H9 (cell line): ENCODE measurements at regions not wholly inside any gene's neighbourhood (a gene's known extent, or its start where the extent isn't known, plus 50 kb on each side); places are given as distances from the start of the nearest gene placed in this dataset.

Experiments
- DNase-seq: peaks from one replicate; pipeline ENCODE4 v3.0.0-alpha.2; 2017
- H2AFZ ChIP-seq: one replicate; pipeline ENCODE4 v1.6.1; 2013; ENCODE audit warnings: mild to moderate bottlenecking, low read length, control low read depth, moderate library complexity
- H2AK5ac ChIP-seq: 2 replicates; pipeline ENCODE4 v1.6.1; 2013; ENCODE audit warnings: low read length, control low read depth, mixed read lengths; ENCODE audit not compliant: insufficient read length
- H2BK120ac ChIP-seq: one replicate; pipeline ENCODE4 v1.6.1; 2013; ENCODE audit warnings: low read depth, mild to moderate bottlenecking, low read length, control low read depth, inconsistent platforms; ENCODE audit not compliant: poor library complexity, severe bottlenecking
- H2BK12ac ChIP-seq: 2 replicates; pipeline ENCODE4 v1.6.1; 2013; ENCODE audit warnings: low read length, control low read depth, mixed read lengths, low read depth; ENCODE audit not compliant: insufficient read length
- H2BK15ac ChIP-seq: 2 replicates; pipeline ENCODE4 v1.6.1; 2013; ENCODE audit warnings: low read depth, low read length, control low read depth
- H2BK20ac ChIP-seq: one replicate; pipeline ENCODE4 v1.6.1; 2013; ENCODE audit warnings: low read depth, mild to moderate bottlenecking, low read length, control low read depth, inconsistent platforms; ENCODE audit not compliant: poor library complexity, severe bottlenecking
- H2BK5ac ChIP-seq: 2 replicates; pipeline ENCODE4 v1.6.1; 2013; ENCODE audit warnings: low read length, control low read depth, mixed read lengths; ENCODE audit not compliant: insufficient read length
- H3K14ac ChIP-seq: 2 replicates; pipeline ENCODE4 v1.6.1; 2013; ENCODE audit warnings: low read length, control low read depth; ENCODE audit not compliant: insufficient read depth
- H3K18ac ChIP-seq: 2 replicates; pipeline ENCODE4 v1.6.1; 2013; ENCODE audit warnings: low read depth, mild to moderate bottlenecking, mixed read lengths, low read length, control low read depth; ENCODE audit not compliant: insufficient read length
- H3K23ac ChIP-seq: 2 replicates; pipeline ENCODE4 v1.6.1; 2013; ENCODE audit warnings: low read length, control low read depth, mixed read lengths, low read depth; ENCODE audit not compliant: insufficient read length
- H3K23me2 ChIP-seq: 2 replicates; pipeline ENCODE4 v1.6.1; 2013; ENCODE audit warnings: low read depth, mild to moderate bottlenecking, mixed read lengths, low read length, control low read depth; ENCODE audit not compliant: insufficient read length, poor library complexity, severe bottlenecking
- H3K27ac ChIP-seq: 2 replicates; pipeline ENCODE4 v1.5.1; 2013; ENCODE audit warnings: low read length, control low read depth, mixed read lengths, low read depth; ENCODE audit not compliant: insufficient read length
- H3K27me3 ChIP-seq: 2 replicates; pipeline ENCODE4 v1.6.1; 2013; ENCODE audit warnings: low read length, control low read depth, inconsistent platforms; ENCODE audit not compliant: insufficient read depth
- H3K4ac ChIP-seq: 2 replicates; pipeline ENCODE4 v1.6.1; 2013; ENCODE audit warnings: low read depth, mild to moderate bottlenecking, control low read depth, inconsistent platforms, low read length, moderate library complexity
- H3K4me1 ChIP-seq: 2 replicates; pipeline ENCODE4 v1.6.1; 2013; ENCODE audit warnings: low read length, control low read depth, inconsistent platforms; ENCODE audit not compliant: insufficient read depth
- H3K4me2 ChIP-seq: 2 replicates; pipeline ENCODE4 v1.6.1; 2013; ENCODE audit warnings: low read length, control low read depth, mixed read lengths; ENCODE audit not compliant: insufficient read length, insufficient read depth
- H3K56ac ChIP-seq: 2 replicates; pipeline ENCODE4 v1.6.1; 2013; ENCODE audit warnings: low read depth, mild to moderate bottlenecking, mixed read lengths, low read length, control low read depth; ENCODE audit not compliant: insufficient read length
- H3K79me1 ChIP-seq: 2 replicates; pipeline ENCODE4 v1.6.1; 2013; ENCODE audit warnings: low read depth, mild to moderate bottlenecking, moderate library complexity, low read length, control low read depth, inconsistent platforms; ENCODE audit not compliant: insufficient read depth, poor library complexity, severe bottlenecking
- H3K79me2 ChIP-seq: 2 replicates; pipeline ENCODE4 v1.6.1; 2013; ENCODE audit warnings: low read length, control low read depth, inconsistent platforms; ENCODE audit not compliant: insufficient read depth
- H3K9ac ChIP-seq: 2 replicates; pipeline ENCODE4 v1.6.1; 2013; ENCODE audit warnings: low read length, control low read depth, mixed read lengths; ENCODE audit not compliant: insufficient read length; ENCODE audit errors: extremely low read depth
- H3K9me3 ChIP-seq: one replicate; pipeline ENCODE4 v1.6.1; 2013; ENCODE audit warnings: low read depth, low read length, inconsistent platforms; ENCODE audit not compliant: control insufficient read depth
- H3T11ph ChIP-seq: one replicate; pipeline ENCODE4 v1.6.1; 2013; ENCODE audit warnings: mild to moderate bottlenecking, low read length, control low read depth, inconsistent platforms
- H4K20me1 ChIP-seq: one replicate; pipeline ENCODE4 v1.6.1; 2013; ENCODE audit not compliant: control insufficient read depth, insufficient read length, insufficient read depth
- H4K5ac ChIP-seq: 2 replicates; pipeline ENCODE4 v1.6.1; 2013; ENCODE audit warnings: low read depth, mild to moderate bottlenecking, mixed read lengths, low read length, control low read depth; ENCODE audit not compliant: insufficient read length
- H4K8ac ChIP-seq: replicated peaks from 2 replicates; pipeline ENCODE4 v1.6.1; 2013; ENCODE audit warnings: low read length, control low read depth, mixed read lengths, low read depth; ENCODE audit not compliant: insufficient read length
- H4K91ac ChIP-seq: 2 replicates; pipeline ENCODE4 v1.6.1; 2013; ENCODE audit warnings: low read depth, mild to moderate bottlenecking, moderate library complexity, mixed read lengths, low read length, control low read depth; ENCODE audit not compliant: insufficient read length
- H3K27ac Mint-ChIP-seq, 3 experiments: 2 replicates in 2 of 3; 3 replicates in 1 of 3; pipeline ENCODE4 v1.8.0; 2020 to 2021; ENCODE audit warnings: mixed read lengths in 3 of 3, mild to moderate bottlenecking in 1 of 3, moderate library complexity in 1 of 3
- H3K27me3 Mint-ChIP-seq: 2 replicates; pipeline ENCODE4 v1.8.0; 2021; ENCODE audit warnings: low read depth, mild to moderate bottlenecking, moderate library complexity, mixed read lengths
- H3K36me3 Mint-ChIP-seq, 3 experiments: 2 replicates in 2 of 3; 3 replicates in 1 of 3; pipeline ENCODE4 v1.8.0; 2020 to 2021; ENCODE audit warnings: low read depth in 3 of 3, mixed read lengths in 3 of 3; ENCODE audit not compliant: insufficient read depth in 1 of 3
- H3K4me1 Mint-ChIP-seq, 2 experiments: 2 replicates each; pipeline ENCODE4 v1.8.0; 2020; ENCODE audit warnings: mixed read lengths in 2 of 2
- H3K4me3 Mint-ChIP-seq, 2 experiments: 2 replicates in 1 of 2; 3 replicates in 1 of 2; pipeline ENCODE4 v1.8.0; 2020 to 2021; ENCODE audit warnings: mild to moderate bottlenecking in 2 of 2, mixed read lengths in 2 of 2, moderate library complexity in 1 of 2
- H3K9me3 Mint-ChIP-seq, 2 experiments: 2 replicates in 1 of 2; 3 replicates in 1 of 2; pipeline ENCODE4 v1.8.0; 2020; ENCODE audit warnings: mild to moderate bottlenecking in 2 of 2, mixed read lengths in 2 of 2, moderate library complexity in 1 of 2
- CTCF ChIP-seq: fragments of 200-600 bp; sonication (generic); conservative IDR thresholded peaks from 3 replicates; pipeline ENCODE4 v1.8.0; 2021; ENCODE audit warnings: antibody characterized with exemption, mild to moderate bottlenecking
- WGBS: extraction: QIAGEN DNeasy Blood & Tissue Kit; methylation state at CpG from one replicate; pipeline ENCODE4 v1.1.7; 2013; ENCODE audit warnings: missing lambda C conversion rate, low lambda C conversion rate, mixed read lengths; ENCODE audit not compliant: insufficient read length; ENCODE audit errors: extremely low coverage; 5-methylcytosine and 5-hydroxymethylcytosine counted together

GRCh38 chr2:114068438-114068837 lies 178.5 kb downstream of the ACTR3 start:
- Histone ChIP-seq H3K9me3 (no peaks in the 10 kb centered on the region), H3T11ph (no peak overlapping the region), H3K4me1 (no peaks in the 10 kb centered on the region), H4K20me1 (no peaks in the 10 kb centered on the region), H3K56ac (no peak overlapping the region), H3K79me1 (no peaks in the 10 kb centered on the region), H2BK5ac (no peak overlapping the region), H4K5ac (no peak overlapping the region), H3K4ac (no peak overlapping the region), H4K91ac (no peak overlapping the region), H3K23me2 (no peaks in the 10 kb centered on the region), H4K8ac (no peak overlapping the region), H3K4me2 (no peak overlapping the region), H2AK5ac (no peak overlapping the region), H2BK120ac (no peak overlapping the region), H3K27ac (no peak overlapping the region), H2BK12ac (no peak overlapping the region), H2BK15ac (no peak overlapping the region), H3K9ac (no peak overlapping the region), H3K14ac (no peak overlapping the region), H3K18ac (no peak overlapping the region), H3K23ac (no peak overlapping the region), H2AFZ (no peak overlapping the region), H3K27me3 (no peaks in the 10 kb centered on the region), H3K79me2 (no peaks in the 10 kb centered on the region), H2BK20ac (no peak overlapping the region)
- Mint-ChIP-seq H3K4me1 (peaks cover 2% of the 10 kb centered on the region in 2 experiments; a peak in 1 of 4 replicates), H3K27me3 (peaks cover 17% of the 10 kb centered on the region), H3K4me3 (no peak overlapping the region), H3K36me3 (peaks cover 0 to 1% (median 0%) of the 10 kb centered on the region in 3 experiments; a peak in 1 of 7 replicates), H3K27ac (no peak overlapping the region), H3K9me3 (0 out of 5 replicates have a peak, but pooled peaks cover 0 to 2% of the 10 kb centered on the region in 2 experiments)
- DNase-seq, result peak; percentile 34
- no peak for TF ChIP-seq CTCF
- WGBS, result no CpG with 5 or more reads among the region's 3 CpGs
